PC-9 (cell line): ENCODE measurements at regions not wholly inside any gene's neighbourhood (a gene's known extent, or its start where the extent isn't known, plus 50 kb on each side); places are given as distances from the start of the nearest gene placed in this dataset.

Experiments used
- CTCF ChIP-seq: fragments of 200-600 bp; sonication (generic); conservative IDR thresholded peaks from 2 replicates; pipeline ENCODE4 v1.6.1; 2017; ENCODE audit warnings: mixed run types, antibody characterized with exemption, mild to moderate bottlenecking, moderate library complexity
- EZH2 ChIP-seq: fragments of 200-600 bp; sonication (generic); IDR thresholded peaks from 2 replicates; pipeline ENCODE4 v1.8.0; 2017; ENCODE audit warnings: antibody characterized with exemption, low read depth

GRCh38 chr3:44098656-44099415, 142.8 kb upstream of the TOPAZ1 start:
- TF ChIP-seq CTCF (no peak), EZH2 (no peak)
